ENCODE measurements at regions not wholly inside any gene's neighbourhood (a gene's known extent, or its start where the extent isn't known, plus 50 kb on each side); places are given as distances from the start of the nearest gene placed in this dataset.

DNA sequence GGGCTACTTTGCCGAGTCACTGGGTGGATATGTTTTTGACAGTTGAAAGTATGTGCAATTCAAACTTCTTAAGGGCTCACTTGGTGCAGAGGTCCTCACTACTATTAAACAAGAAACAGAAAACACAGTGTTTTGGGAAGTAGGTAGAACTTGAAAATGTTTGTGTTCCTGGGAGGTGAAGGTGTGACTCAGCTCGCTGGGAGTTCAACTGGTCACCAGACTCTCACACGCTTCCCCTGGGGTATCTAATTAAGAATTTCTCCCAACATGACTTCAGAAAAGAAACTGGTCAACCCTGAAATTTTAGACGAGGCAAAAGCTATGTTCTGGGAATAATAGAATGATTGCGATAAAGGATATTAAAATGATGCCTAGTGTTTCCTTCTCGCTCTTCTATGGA lies 1039.8 kb upstream of the SEMA6D start:
- Histone ChIP-seq H3K4me1 (ENCODE audit: control insufficient read depth in 1 of 2, insufficient read depth in 2 of 2, low read length in 2 of 2) (no peaks in the 10 kb centered on the region), H3K27me3 (ENCODE audit: insufficient read depth, low read length) (no peaks in the 10 kb centered on the region), H3K4me2 (ENCODE audit: low read length) (no peak overlapping the region), H3K79me2 (ENCODE audit: insufficient read depth, low read length) (no peaks in the 10 kb centered on the region), H3K36me3 (ENCODE audit: control insufficient read depth in 1 of 2, insufficient read depth in 2 of 2, low read length in 2 of 2) (no peaks in the 10 kb centered on the region), H3K9me3 (ENCODE audit: control insufficient read depth in 1 of 2, insufficient read depth in 1 of 2, low read depth in 1 of 2, low read length in 2 of 2) (peaks cover 19 to 36% of the 10 kb centered on the region in 2 experiments; a peak in 2 of 4 replicates), H3K9ac (ENCODE audit: low read length) (no peak overlapping the region), H3K9me2 (ENCODE audit: insufficient read depth) (no peaks in the 10 kb centered on the region), H3K4me3 (replicated peaks in 1 of 2; ENCODE audit: low read depth in 1 of 2, low read length in 2 of 2) (no peak overlapping the region), H4K20me1 (ENCODE audit: insufficient read depth) (no peaks in the 10 kb centered on the region), H3K27ac (ENCODE audit: low read depth, low read length) (no peak overlapping the region), H2AFZ (ENCODE audit: low read depth, low read length, poor library complexity, severe bottlenecking) (no peak overlapping the region)
- intact Hi-C loops (cut with micrococcal nuclease), result no loop called here
- DNase-seq (ENCODE audit: low read depth, low spot score), result no peak
- POLR2A ChIA-PET, result no interaction called here
- CTCF ChIA-PET, result no interaction called here
- BruUV-seq (replicated peaks), result no TSS peak
- TF ChIP-seq SP1 (IDR thresholded peaks at IDR 0.05; ENCODE audit: low read depth) (no peak), ZNF274 (IDR thresholded peaks at IDR 0.05; ENCODE audit: low read depth, low read length) (no peak), SRF (IDR thresholded peaks at IDR 0.05; ENCODE audit: low read depth) (no peak), RAD21 (IDR thresholded peaks at IDR 0.05; ENCODE audit: low read depth) (no peak), EZH2 (IDR thresholded peaks at IDR 0.05) (no peak), SIN3A (IDR thresholded peaks at IDR 0.05; ENCODE audit: low read depth) (no peak)
- no peak for ATAC-seq
- RAD21 ChIA-PET (ENCODE audit: low non-redundant PET in 1 of 2, low total read pairs in 2 of 2, uncharacterized antibody in 2 of 2, unreplicated experiment in 2 of 2), result no interaction called here

DNA sequence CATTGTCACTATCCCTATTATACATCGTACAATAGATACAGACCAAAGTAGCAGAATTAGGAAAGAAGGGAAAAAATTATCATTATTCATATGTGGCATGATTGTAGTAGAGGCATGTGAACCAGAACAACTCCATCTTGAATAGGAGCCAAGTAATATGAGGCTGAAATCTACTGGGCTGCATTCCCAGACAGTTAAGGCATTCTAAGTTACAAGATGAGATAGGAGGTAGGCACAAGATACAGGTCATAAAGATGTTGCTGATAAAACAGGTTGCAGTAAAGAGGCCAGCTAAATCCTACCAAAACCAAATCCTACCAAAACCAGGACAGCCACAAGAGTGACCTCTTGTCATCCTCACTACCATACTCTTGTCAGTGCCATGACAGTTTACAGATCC lies 1035.4 kb upstream of the SEMA6D start:
- intact Hi-C loops (cut with micrococcal nuclease), result no loop called here
- H3K27me3 ChIP-seq (ENCODE audit: insufficient read depth, low read length), result no peaks in the 10 kb centered on the region
- peaks cover 18 to 19% of the 10 kb centered on the region in 2 experiments; a peak in 2 of 4 replicates for H3K9me3 ChIP-seq (ENCODE audit: control insufficient read depth in 1 of 2, insufficient read depth in 1 of 2, low read depth in 1 of 2, low read length in 2 of 2)
- no peaks in the 10 kb centered on the region for H3K4me1 ChIP-seq (ENCODE audit: control insufficient read depth in 1 of 2, insufficient read depth in 2 of 2, low read length in 2 of 2)
- ChIA-PET POLR2A (no interaction called here), RAD21 (ENCODE audit: low non-redundant PET in 1 of 2, low total read pairs in 2 of 2, uncharacterized antibody in 2 of 2, unreplicated experiment in 2 of 2) (no interaction called here), CTCF (no interaction called here)
- BruUV-seq (replicated peaks), result no TSS peak
- no peak overlapping the region for H2AFZ ChIP-seq (ENCODE audit: low read depth, low read length, poor library complexity, severe bottlenecking)
- no peaks in the 10 kb centered on the region for H3K36me3 ChIP-seq (ENCODE audit: control insufficient read depth in 1 of 2, insufficient read depth in 2 of 2, low read length in 2 of 2)
- ATAC-seq (no peak), DNase-seq (ENCODE audit: low read depth, low spot score) (no peak)
- H3K27ac ChIP-seq (ENCODE audit: low read depth, low read length), result no peak overlapping the region
- no peaks in the 10 kb centered on the region for H4K20me1 ChIP-seq (ENCODE audit: insufficient read depth)
- H3K4me3 ChIP-seq (replicated peaks in 1 of 2; ENCODE audit: low read depth in 1 of 2, low read length in 2 of 2), result no peak overlapping the region
- no peak overlapping the region for H3K4me2 ChIP-seq (ENCODE audit: low read length)
- H3K9ac ChIP-seq (ENCODE audit: low read length), result no peak overlapping the region
- H3K79me2 ChIP-seq (ENCODE audit: insufficient read depth, low read length), result no peaks in the 10 kb centered on the region
- H3K9me2 ChIP-seq (ENCODE audit: insufficient read depth), result no peaks in the 10 kb centered on the region
- TF ChIP-seq TCF7L2 (IDR thresholded peaks at IDR 0.05; ENCODE audit: borderline replicate concordance, extremely low read depth, insufficient read depth, insufficient read length) (no peak), SP1 (IDR thresholded peaks at IDR 0.05; ENCODE audit: low read depth) (no peak), EZH2 (IDR thresholded peaks at IDR 0.05) (no peak), CBX3 (IDR thresholded peaks at IDR 0.05; ENCODE audit: low read depth) (no peak), ZNF274 (IDR thresholded peaks at IDR 0.05; ENCODE audit: low read depth, low read length) (no peak), FOSL1 (IDR thresholded peaks at IDR 0.05; ENCODE audit: low read depth) (no peak), RAD21 (IDR thresholded peaks at IDR 0.05; ENCODE audit: low read depth) (no peak), ELF1 (IDR thresholded peaks at IDR 0.05; ENCODE audit: borderline replicate concordance, low read depth) (no peak), SRF (IDR thresholded peaks at IDR 0.05; ENCODE audit: low read depth) (no peak), POLR2AphosphoS5 (IDR thresholded peaks at IDR 0.05; ENCODE audit: low read depth, low read length) (no peak), CEBPB (IDR thresholded peaks at IDR 0.05; ENCODE audit: low read depth) (no peak)
- TF ChIP-seq, protein P1, sequence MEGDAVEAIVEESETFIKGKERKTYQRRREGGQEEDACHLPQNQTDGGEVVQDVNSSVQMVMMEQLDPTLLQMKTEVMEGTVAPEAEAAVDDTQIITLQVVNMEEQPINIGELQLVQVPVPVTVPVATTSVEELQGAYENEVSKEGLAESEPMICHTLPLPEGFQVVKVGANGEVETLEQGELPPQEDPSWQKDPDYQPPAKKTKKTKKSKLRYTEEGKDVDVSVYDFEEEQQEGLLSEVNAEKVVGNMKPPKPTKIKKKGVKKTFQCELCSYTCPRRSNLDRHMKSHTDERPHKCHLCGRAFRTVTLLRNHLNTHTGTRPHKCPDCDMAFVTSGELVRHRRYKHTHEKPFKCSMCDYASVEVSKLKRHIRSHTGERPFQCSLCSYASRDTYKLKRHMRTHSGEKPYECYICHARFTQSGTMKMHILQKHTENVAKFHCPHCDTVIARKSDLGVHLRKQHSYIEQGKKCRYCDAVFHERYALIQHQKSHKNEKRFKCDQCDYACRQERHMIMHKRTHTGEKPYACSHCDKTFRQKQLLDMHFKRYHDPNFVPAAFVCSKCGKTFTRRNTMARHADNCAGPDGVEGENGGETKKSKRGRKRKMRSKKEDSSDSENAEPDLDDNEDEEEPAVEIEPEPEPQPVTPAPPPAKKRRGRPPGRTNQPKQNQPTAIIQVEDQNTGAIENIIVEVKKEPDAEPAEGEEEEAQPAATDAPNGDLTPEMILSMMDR (IDR thresholded peaks at IDR 0.05 in 2 of 3, conservative IDR thresholded peaks at IDR 0.05 in 1 of 3; ENCODE audit: borderline replicate concordance in 1 of 3, insufficient read depth in 1 of 3, low read depth in 2 of 3, low read length in 2 of 3), result no peak
- TF ChIP-seq, protein P2, sequence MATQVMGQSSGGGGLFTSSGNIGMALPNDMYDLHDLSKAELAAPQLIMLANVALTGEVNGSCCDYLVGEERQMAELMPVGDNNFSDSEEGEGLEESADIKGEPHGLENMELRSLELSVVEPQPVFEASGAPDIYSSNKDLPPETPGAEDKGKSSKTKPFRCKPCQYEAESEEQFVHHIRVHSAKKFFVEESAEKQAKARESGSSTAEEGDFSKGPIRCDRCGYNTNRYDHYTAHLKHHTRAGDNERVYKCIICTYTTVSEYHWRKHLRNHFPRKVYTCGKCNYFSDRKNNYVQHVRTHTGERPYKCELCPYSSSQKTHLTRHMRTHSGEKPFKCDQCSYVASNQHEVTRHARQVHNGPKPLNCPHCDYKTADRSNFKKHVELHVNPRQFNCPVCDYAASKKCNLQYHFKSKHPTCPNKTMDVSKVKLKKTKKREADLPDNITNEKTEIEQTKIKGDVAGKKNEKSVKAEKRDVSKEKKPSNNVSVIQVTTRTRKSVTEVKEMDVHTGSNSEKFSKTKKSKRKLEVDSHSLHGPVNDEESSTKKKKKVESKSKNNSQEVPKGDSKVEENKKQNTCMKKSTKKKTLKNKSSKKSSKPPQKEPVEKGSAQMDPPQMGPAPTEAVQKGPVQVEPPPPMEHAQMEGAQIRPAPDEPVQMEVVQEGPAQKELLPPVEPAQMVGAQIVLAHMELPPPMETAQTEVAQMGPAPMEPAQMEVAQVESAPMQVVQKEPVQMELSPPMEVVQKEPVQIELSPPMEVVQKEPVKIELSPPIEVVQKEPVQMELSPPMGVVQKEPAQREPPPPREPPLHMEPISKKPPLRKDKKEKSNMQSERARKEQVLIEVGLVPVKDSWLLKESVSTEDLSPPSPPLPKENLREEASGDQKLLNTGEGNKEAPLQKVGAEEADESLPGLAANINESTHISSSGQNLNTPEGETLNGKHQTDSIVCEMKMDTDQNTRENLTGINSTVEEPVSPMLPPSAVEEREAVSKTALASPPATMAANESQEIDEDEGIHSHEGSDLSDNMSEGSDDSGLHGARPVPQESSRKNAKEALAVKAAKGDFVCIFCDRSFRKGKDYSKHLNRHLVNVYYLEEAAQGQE (IDR thresholded peaks at IDR 0.05; ENCODE audit: low read depth), result no peak

All from HCT116 (cell line).